GM12892 (cell line): ENCODE measurements at regions not wholly inside any gene's neighbourhood (a gene's known extent, or its start where the extent isn't known, plus 50 kb on each side); places are given as distances from the start of the nearest gene placed in this dataset.

ENCODE experiments used
- POLR2A ChIP-seq: IDR thresholded peaks from 2 replicates; pipeline ENCODE4 v1.6.1; 2011; ENCODE audit warnings: low read depth, low read length, control low read depth
- POLR2AphosphoS5 ChIP-seq: IDR thresholded peaks from 2 replicates; pipeline ENCODE4 v1.6.1; 2011; ENCODE audit warnings: low read depth, low read length, control low read depth
- TAF1 ChIP-seq: IDR thresholded peaks from 2 replicates; pipeline ENCODE4 v1.6.1; 2011; ENCODE audit warnings: low read depth, mild to moderate bottlenecking, control low read depth, low read length, borderline replicate concordance

GRCh38 chr13:73212482-73212881, 153.7 kb downstream of the KLF5 start:
- TF ChIP-seq POLR2A (no peak), POLR2AphosphoS5 (no peak), TAF1 (no peak)
